ENCODE measurements at regions not wholly inside any gene's neighbourhood (a gene's known extent, or its start where the extent isn't known, plus 50 kb on each side); places are given as distances from the start of the nearest gene placed in this dataset.

DNA sequence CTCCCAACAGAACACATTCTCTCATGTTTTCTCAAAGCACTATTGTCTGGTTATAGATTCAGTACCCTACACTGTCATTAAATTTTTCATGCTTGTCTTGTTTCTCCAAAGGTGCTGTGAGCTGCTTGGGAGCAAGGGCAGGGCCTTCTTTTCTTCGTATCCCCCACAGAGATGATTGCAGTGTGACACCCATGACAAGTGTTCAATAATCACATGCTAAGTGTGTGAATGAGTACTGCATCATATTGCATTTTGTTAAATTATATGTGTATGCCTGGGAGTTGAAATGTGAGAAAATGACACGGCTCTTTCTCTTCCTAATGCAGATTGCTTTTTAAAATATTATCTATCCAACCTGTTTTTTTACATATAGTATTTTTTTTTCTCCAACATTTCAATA, 57.3 kb upstream of the MAGI3 start:
- H3K4me1 ChIP-seq = no peaks in the 10 kb centered on the region
- TF ChIP-seq POLR2A (IDR thresholded peaks at IDR 0.05) = no peak
- TF ChIP-seq, protein P1, sequence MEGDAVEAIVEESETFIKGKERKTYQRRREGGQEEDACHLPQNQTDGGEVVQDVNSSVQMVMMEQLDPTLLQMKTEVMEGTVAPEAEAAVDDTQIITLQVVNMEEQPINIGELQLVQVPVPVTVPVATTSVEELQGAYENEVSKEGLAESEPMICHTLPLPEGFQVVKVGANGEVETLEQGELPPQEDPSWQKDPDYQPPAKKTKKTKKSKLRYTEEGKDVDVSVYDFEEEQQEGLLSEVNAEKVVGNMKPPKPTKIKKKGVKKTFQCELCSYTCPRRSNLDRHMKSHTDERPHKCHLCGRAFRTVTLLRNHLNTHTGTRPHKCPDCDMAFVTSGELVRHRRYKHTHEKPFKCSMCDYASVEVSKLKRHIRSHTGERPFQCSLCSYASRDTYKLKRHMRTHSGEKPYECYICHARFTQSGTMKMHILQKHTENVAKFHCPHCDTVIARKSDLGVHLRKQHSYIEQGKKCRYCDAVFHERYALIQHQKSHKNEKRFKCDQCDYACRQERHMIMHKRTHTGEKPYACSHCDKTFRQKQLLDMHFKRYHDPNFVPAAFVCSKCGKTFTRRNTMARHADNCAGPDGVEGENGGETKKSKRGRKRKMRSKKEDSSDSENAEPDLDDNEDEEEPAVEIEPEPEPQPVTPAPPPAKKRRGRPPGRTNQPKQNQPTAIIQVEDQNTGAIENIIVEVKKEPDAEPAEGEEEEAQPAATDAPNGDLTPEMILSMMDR (IDR thresholded peaks at IDR 0.05) = no peak
- no peaks in the 10 kb centered on the region for H3K9me3 ChIP-seq
- H3K27me3 ChIP-seq = no peaks in the 10 kb centered on the region
- DNase-seq = no peak
- 85 to 92% methylated on average over 2 of the region's 2 CpGs for WGBS, 2 donors
- intact Hi-C loops (cut with DNase I; ENCODE audit: low total_unique reads) = no loop called here
- H3K36me3 ChIP-seq (ENCODE audit: low read depth, missing control alignments) = no peaks in the 10 kb centered on the region
- no peak overlapping the region for H3K4me3 ChIP-seq
- no peak overlapping the region for H3K27ac ChIP-seq

DNA sequence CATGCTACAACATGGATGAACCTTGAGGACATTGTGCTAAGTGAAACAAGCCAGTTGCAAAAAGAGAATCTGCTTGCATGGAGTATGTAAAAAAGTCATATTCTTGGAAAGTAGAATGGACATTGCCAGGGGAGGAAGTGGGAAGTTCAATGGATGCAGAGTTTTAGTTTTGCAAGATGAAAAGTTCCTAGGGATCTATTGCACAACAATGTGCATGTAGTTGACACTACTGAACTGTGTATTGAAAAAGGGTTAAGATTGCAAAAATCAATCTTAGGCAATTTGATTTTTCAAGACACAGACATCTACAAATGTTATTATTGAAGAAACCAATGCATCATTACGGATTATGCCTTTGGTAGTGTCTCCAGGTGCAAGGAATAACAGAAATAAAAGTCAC, 50.3 kb upstream of the MAGI3 start:
- DNase-seq = no peak
- Histone ChIP-seq H3K27me3 (no peaks in the 10 kb centered on the region), H3K36me3 (ENCODE audit: low read depth, missing control alignments) (no peaks in the 10 kb centered on the region), H3K27ac (no peak overlapping the region), H3K9me3 (no peaks in the 10 kb centered on the region), H3K4me3 (no peak overlapping the region), H3K4me1 (no peaks in the 10 kb centered on the region)
- intact Hi-C loops (cut with DNase I; ENCODE audit: low total_unique reads) = no loop called here
- TF ChIP-seq, protein P1 (IDR thresholded peaks at IDR 0.05) = no peak
- no peak for TF ChIP-seq POLR2A (IDR thresholded peaks at IDR 0.05)
- WGBS, 2 donors = 93 to 94% methylated on average over 1 of the region's 1 CpG

Measured in testis (tissue), 2 donors.